Esophagus squamous epithelium (tissue), 5 donors: ENCODE measurements at regions not wholly inside any gene's neighbourhood (a gene's known extent, or its start where the extent isn't known, plus 50 kb on each side); places are given as distances from the start of the nearest gene placed in this dataset.

Experiments used
- DNase-seq: peaks from one replicate; lab custom pipeline; 2025; lab: John Stamatoyannopoulos, UW
- H3K27ac ChIP-seq, 4 donors: fragments of 200-600 bp; sonication (generic); one replicate each; pipeline ENCODE4 v1.5.1; 2016 to 2019; ENCODE audit warnings: mild to moderate bottlenecking in 1 of 4
- H3K27me3 ChIP-seq, 4 donors: fragments of 200-600 bp; sonication (generic); 1 replicate in 3 of 4; 2 replicates in 1 of 4; pipeline versions ENCODE4 v1.5.1 to v1.6.0; 2017 to 2021; ENCODE audit warnings: antibody characterized with exemption in 1 of 4
- H3K36me3 ChIP-seq, 3 donors: fragments of 200-600 bp; sonication (generic); one replicate each; pipeline ENCODE4 v1.5.1; 2016 to 2019
- H3K4me1 ChIP-seq, 3 donors: fragments of 200-600 bp; sonication (generic); one replicate each; pipeline ENCODE4 v1.5.1; 2017 to 2019
- H3K4me3 ChIP-seq, 4 donors: fragments of 200-600 bp; sonication (generic); 1 replicate in 3 of 4; 2 replicates in 1 of 4; pipeline ENCODE4 v1.5.1; 2016 to 2019; ENCODE audit warnings: mild to moderate bottlenecking in 2 of 4, moderate library complexity in 1 of 4
- H3K9me3 ChIP-seq, 3 donors: fragments of 200-600 bp; sonication (generic); one replicate each; pipeline ENCODE4 v1.5.1; 2016 to 2019
- POLR2A ChIP-seq, 4 donors: fragments of 450-650 bp; IDR thresholded peaks; one replicate each; pipeline ENCODE4 v1.6.1; 2017; ENCODE audit warnings: antibody characterized with exemption in 4 of 4, mild to moderate bottlenecking in 4 of 4, moderate library complexity in 3 of 4
- WGBS, 2 donors: methylation state at CpG; one replicate each; pipeline ENCODE4 v1.1.5; 2018; 5-methylcytosine and 5-hydroxymethylcytosine counted together
- intact Hi-C: fragments of 100-400 bp; cut with DNase I; formaldehyde crosslinking; loops from one replicate; pipeline ENCODE4 v1.15.0; 2022
- TF ChIP-seq, protein P1 (sequence below), 6 experiments: fragments of 450-650 bp in 4 of 6; fragments of 200-600 bp in 2 of 6; sonication (generic) in 2 of 6; IDR thresholded peaks; one replicate each; pipeline ENCODE4 v1.5.1; 2016 to 2019; ENCODE audit warnings: antibody characterized with exemption in 6 of 6, mild to moderate bottlenecking in 4 of 6, moderate library complexity in 4 of 6
- donor health status: DM: yes; HTN: yes; CAD: no.

DNA sequence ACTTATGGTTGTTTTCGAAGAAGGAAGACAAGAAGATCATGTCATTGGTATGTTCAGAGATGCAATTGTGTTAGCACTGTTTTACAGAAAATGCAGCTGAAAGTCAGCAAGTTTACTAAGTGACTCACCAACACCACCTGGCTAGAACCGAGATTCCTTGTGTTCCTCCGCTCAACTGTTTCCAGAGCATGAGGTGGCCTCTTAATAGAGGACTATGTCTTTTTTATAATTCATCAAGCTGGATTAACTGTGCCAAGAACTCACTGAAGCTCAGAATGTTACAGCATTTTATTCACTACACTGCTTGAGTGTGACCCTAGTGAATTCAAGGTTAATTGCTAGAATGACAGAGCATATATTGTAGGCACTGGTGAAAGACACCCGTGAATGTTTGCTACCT is 1573.5 kb upstream of the TENM3 start:
- no peaks in the 10 kb centered on the region for H3K36me3 ChIP-seq
- TF ChIP-seq POLR2A (IDR thresholded peaks at IDR 0.05): no peak
- TF ChIP-seq, protein P1, sequence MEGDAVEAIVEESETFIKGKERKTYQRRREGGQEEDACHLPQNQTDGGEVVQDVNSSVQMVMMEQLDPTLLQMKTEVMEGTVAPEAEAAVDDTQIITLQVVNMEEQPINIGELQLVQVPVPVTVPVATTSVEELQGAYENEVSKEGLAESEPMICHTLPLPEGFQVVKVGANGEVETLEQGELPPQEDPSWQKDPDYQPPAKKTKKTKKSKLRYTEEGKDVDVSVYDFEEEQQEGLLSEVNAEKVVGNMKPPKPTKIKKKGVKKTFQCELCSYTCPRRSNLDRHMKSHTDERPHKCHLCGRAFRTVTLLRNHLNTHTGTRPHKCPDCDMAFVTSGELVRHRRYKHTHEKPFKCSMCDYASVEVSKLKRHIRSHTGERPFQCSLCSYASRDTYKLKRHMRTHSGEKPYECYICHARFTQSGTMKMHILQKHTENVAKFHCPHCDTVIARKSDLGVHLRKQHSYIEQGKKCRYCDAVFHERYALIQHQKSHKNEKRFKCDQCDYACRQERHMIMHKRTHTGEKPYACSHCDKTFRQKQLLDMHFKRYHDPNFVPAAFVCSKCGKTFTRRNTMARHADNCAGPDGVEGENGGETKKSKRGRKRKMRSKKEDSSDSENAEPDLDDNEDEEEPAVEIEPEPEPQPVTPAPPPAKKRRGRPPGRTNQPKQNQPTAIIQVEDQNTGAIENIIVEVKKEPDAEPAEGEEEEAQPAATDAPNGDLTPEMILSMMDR (IDR thresholded peaks at IDR 0.05): no peak
- 50 to 52% methylated on average over 4 of the region's 4 CpGs for WGBS, 2 donors
- H3K4me3 ChIP-seq: no peak overlapping the region
- no peaks in the 10 kb centered on the region for H3K4me1 ChIP-seq
- intact Hi-C loops: no loop called here
- no peaks in the 10 kb centered on the region for H3K9me3 ChIP-seq
- H3K27ac ChIP-seq: no peak overlapping the region
- H3K27me3 ChIP-seq: no peaks in the 10 kb centered on the region
- no peak for DNase-seq

DNA sequence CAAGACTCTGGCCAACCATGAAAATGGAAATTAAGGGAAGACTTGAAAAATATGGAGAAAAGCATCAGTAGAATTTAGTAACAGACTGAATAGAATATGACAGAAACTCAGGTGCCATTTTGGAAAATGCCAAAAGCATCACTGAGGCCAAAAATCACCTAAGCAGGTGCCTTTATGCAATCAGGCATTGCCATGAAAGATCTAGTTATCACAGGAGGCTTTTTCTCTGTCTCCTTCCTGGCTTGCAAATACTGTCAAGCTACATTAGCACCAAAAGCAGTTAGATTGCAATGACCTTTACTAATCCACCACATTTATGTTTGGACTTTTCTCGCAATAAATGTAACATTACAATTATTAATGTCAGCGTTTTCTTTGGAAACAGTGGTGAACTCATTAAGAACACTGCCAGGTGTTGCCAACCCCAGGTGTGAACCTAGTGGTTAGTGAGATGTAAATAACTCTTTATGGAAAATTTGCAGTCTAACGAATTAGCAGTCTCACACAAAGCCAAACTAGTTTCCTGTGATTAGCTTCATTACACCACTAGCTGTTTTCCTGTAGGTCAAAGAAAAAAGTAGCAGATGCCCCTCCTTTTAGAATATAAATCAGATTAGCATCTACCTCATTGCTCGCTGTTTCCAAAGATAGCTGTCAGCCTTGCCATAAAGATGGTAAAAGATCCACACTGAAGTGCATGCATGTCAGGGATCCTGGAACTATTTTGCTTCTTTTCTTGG is 1568.4 kb upstream of the TENM3 start:
- intact Hi-C loops: no loop called here
- 42 to 55% methylated on average over 4 of the region's 4 CpGs for WGBS, 2 donors
- no peak for DNase-seq

DNA sequence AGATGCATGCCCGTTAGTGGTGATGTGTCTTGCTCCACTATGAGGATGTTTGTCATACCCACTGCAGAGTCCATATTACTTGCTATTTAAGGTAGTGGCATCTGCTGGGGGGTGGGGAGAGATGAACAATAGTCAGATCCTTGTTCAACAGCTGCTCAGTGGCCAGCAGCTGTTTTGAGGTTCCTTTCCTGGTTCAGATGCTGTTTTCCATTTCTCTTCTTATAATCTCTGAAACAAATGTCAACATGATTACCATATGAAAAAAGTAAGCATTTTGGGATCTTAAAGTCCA is 1567.9 kb upstream of the TENM3 start:
- 27 to 29% methylated on average over 1 of the region's 1 CpG for WGBS, 2 donors
- no peaks in the 10 kb centered on the region for H3K36me3 ChIP-seq
- no peaks in the 10 kb centered on the region for H3K9me3 ChIP-seq
- H3K4me3 ChIP-seq: no peak overlapping the region
- no peak for TF ChIP-seq POLR2A (IDR thresholded peaks at IDR 0.05)
- TF ChIP-seq, protein P1 (IDR thresholded peaks at IDR 0.05): no peak
- H3K27ac ChIP-seq: no peak overlapping the region
- H3K27me3 ChIP-seq: no peaks in the 10 kb centered on the region
- DNase-seq: no peak
- intact Hi-C loops: no loop called here
- H3K4me1 ChIP-seq: no peaks in the 10 kb centered on the region

More for the DNA sequence above, 1568.4 kb upstream of the TENM3 start:
- H3K36me3 ChIP-seq: no peaks in the 10 kb centered on the region
- no peak overlapping the region for H3K4me3 ChIP-seq
- H3K27ac ChIP-seq: no peak overlapping the region
- no peaks in the 10 kb centered on the region for H3K9me3 ChIP-seq
- TF ChIP-seq POLR2A (IDR thresholded peaks at IDR 0.05): no peak
- TF ChIP-seq, protein P1 (IDR thresholded peaks at IDR 0.05): no peak
- no peaks in the 10 kb centered on the region for H3K4me1 ChIP-seq
- H3K27me3 ChIP-seq: no peaks in the 10 kb centered on the region

DNA sequence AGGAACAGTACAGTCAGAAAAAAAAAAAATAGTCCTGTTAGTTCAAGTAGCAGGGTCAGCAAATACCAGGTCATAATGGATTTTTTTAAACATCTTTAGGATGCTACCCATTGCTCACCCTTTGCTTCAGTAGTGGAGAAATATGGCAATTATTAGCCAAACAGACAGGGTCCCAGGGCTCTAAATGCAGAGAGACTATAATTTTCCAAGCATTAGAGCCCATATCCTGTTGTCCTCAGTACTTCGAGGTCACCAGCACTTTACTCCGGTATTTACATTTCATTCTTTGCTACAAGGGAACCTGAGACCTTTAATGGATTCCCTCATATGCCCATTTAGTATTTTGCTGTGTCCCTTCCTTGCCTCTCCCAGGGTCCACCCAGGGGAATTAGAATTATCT is 1562.9 kb upstream of the TENM3 start:
- H3K9me3 ChIP-seq: no peaks in the 10 kb centered on the region
- intact Hi-C loops: no loop called here
- H3K27me3 ChIP-seq: no peaks in the 10 kb centered on the region
- no peaks in the 10 kb centered on the region for H3K4me1 ChIP-seq
- H3K4me3 ChIP-seq: no peak overlapping the region
- no peak overlapping the region for H3K27ac ChIP-seq
- no peak for DNase-seq
- WGBS, 2 donors: 50 to 51% methylated on average over 2 of the region's 2 CpGs
- H3K36me3 ChIP-seq: no peaks in the 10 kb centered on the region
- no peak for TF ChIP-seq POLR2A (IDR thresholded peaks at IDR 0.05)
- TF ChIP-seq, protein P1 (IDR thresholded peaks at IDR 0.05): no peak

DNA sequence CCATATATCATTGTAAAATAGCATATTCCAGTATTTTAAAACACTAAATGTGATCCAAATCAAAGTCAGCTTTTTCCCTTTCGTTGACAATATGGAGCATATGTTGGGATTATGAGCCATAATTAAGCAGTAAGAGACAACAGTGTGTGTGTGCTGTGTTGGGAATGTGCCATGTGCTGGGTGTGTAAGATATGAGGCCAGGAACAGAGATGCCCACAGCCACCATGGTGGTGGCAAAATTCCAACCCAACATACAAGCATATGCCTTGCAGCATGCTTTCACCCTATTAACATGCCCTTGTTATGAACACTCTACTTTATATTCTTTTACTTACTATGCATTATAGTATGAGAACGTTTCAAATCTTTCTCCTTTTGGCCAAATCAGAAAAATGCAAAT is 1560.4 kb upstream of the TENM3 start:
- H3K27ac ChIP-seq: no peak overlapping the region
- no peaks in the 10 kb centered on the region for H3K9me3 ChIP-seq
- intact Hi-C loops: no loop called here
- H3K27me3 ChIP-seq: no peaks in the 10 kb centered on the region
- DNase-seq: no peak
- no peaks in the 10 kb centered on the region for H3K36me3 ChIP-seq
- no peaks in the 10 kb centered on the region for H3K4me1 ChIP-seq
- no peak for TF ChIP-seq POLR2A (IDR thresholded peaks at IDR 0.05)
- TF ChIP-seq, protein P1 (IDR thresholded peaks at IDR 0.05): no peak
- whole genome bisulfite sequencing, 2 donors: 15 to 30% methylated on average over 2 of the region's 2 CpGs
- no peak overlapping the region for H3K4me3 ChIP-seq
